Esophagus muscularis mucosa (tissue), 3 donors: ENCODE measurements at regions not wholly inside any gene's neighbourhood (a gene's known extent, or its start where the extent isn't known, plus 50 kb on each side); places are given as distances from the start of the nearest gene placed in this dataset.

Experiments used
- POLR2A ChIP-seq: fragments of 450-650 bp; IDR thresholded peaks from one replicate; pipeline ENCODE4 v1.6.1; 2017; ENCODE audit warnings: antibody characterized with exemption, moderate library complexity, mild to moderate bottlenecking, low read depth
- POLR2AphosphoS5 ChIP-seq, 2 donors: sonication (generic); formaldehyde crosslinking; IDR thresholded peaks; one replicate each; pipeline ENCODE4 v1.6.1; 2017; ENCODE audit warnings: antibody characterized with exemption in 2 of 2
- TF ChIP-seq, protein P1 (sequence below), 3 experiments: fragments of 200-600 bp in 2 of 3; fragments of 450-650 bp in 1 of 3; sonication (generic) in 2 of 3; IDR thresholded peaks; one replicate each; pipeline ENCODE4 v1.5.1; 2017 to 2019; ENCODE audit warnings: antibody characterized with exemption in 3 of 3, mild to moderate bottlenecking in 2 of 3, moderate library complexity in 1 of 3

DNA sequence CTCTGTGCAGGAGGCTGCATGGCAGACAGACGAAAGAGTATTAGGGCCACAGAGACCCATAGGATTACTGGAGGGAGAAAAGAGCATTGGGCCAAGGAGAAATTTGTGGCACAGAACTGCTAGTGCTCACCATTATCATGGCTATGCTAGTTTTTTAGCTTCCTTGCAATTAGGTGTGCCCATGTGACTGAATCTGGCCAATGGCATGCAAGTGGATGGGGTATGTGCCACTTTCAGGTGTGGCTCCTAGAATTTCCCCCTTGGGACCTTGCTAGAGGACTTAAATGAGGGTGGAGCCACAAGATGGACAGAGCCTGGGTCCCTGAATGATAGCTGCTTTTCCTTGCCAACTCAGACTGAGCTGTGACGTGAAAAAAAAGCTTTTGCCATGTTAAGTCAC is 73.9 kb upstream of the TENM4 start:
- no peak for TF ChIP-seq POLR2A
- TF ChIP-seq, protein P1, sequence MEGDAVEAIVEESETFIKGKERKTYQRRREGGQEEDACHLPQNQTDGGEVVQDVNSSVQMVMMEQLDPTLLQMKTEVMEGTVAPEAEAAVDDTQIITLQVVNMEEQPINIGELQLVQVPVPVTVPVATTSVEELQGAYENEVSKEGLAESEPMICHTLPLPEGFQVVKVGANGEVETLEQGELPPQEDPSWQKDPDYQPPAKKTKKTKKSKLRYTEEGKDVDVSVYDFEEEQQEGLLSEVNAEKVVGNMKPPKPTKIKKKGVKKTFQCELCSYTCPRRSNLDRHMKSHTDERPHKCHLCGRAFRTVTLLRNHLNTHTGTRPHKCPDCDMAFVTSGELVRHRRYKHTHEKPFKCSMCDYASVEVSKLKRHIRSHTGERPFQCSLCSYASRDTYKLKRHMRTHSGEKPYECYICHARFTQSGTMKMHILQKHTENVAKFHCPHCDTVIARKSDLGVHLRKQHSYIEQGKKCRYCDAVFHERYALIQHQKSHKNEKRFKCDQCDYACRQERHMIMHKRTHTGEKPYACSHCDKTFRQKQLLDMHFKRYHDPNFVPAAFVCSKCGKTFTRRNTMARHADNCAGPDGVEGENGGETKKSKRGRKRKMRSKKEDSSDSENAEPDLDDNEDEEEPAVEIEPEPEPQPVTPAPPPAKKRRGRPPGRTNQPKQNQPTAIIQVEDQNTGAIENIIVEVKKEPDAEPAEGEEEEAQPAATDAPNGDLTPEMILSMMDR (IDR thresholded peaks at IDR 0.05), result no peak
- TF ChIP-seq POLR2AphosphoS5 (IDR thresholded peaks at IDR 0.05), result no peak
